Choroid plexus epithelial cell (primary cell): ENCODE measurements at regions not wholly inside any gene's neighbourhood (a gene's known extent, or its start where the extent isn't known, plus 50 kb on each side); places are given as distances from the start of the nearest gene placed in this dataset.

Experiments
- DNase-seq: peaks from one replicate; pipeline ENCODE4 v3.0.0-alpha.2; 2010; ENCODE audit warnings: low read depth
- H3K4me3 ChIP-seq: 2 replicates; pipeline ENCODE4 v1.5.1; 2011; ENCODE audit warnings: low read depth, mild to moderate bottlenecking, control low read depth, low read length, moderate library complexity
- TF ChIP-seq, protein P1 (sequence below): conservative IDR thresholded peaks from 2 replicates; pipeline ENCODE4 v1.5.1; 2011; ENCODE audit warnings: low read depth, mild to moderate bottlenecking, control low read depth, inconsistent platforms, low read length, moderate library complexity

DNA sequence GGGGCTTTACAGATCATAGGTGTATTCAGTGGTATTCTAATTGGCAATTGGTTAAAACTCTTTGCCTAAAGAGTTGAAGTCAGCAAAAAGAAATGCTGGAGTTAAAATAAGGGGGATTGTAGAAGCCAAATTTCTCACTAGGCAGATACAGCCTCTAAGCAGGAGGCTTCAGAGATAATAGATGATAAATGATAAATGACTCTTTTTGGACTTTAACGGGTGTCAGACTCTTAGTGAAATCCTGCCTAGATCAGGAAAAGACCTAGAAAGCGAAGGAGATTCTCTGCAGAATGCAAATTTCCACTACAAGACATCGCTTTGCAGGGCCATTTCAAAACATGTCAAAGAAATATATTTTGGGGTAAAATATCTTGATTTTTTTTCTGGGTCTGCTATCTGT lies 182.8 kb downstream of the FAM76B start:
- no peak overlapping the region for H3K4me3 ChIP-seq
- TF ChIP-seq, protein P1, sequence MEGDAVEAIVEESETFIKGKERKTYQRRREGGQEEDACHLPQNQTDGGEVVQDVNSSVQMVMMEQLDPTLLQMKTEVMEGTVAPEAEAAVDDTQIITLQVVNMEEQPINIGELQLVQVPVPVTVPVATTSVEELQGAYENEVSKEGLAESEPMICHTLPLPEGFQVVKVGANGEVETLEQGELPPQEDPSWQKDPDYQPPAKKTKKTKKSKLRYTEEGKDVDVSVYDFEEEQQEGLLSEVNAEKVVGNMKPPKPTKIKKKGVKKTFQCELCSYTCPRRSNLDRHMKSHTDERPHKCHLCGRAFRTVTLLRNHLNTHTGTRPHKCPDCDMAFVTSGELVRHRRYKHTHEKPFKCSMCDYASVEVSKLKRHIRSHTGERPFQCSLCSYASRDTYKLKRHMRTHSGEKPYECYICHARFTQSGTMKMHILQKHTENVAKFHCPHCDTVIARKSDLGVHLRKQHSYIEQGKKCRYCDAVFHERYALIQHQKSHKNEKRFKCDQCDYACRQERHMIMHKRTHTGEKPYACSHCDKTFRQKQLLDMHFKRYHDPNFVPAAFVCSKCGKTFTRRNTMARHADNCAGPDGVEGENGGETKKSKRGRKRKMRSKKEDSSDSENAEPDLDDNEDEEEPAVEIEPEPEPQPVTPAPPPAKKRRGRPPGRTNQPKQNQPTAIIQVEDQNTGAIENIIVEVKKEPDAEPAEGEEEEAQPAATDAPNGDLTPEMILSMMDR: no peak

DNA sequence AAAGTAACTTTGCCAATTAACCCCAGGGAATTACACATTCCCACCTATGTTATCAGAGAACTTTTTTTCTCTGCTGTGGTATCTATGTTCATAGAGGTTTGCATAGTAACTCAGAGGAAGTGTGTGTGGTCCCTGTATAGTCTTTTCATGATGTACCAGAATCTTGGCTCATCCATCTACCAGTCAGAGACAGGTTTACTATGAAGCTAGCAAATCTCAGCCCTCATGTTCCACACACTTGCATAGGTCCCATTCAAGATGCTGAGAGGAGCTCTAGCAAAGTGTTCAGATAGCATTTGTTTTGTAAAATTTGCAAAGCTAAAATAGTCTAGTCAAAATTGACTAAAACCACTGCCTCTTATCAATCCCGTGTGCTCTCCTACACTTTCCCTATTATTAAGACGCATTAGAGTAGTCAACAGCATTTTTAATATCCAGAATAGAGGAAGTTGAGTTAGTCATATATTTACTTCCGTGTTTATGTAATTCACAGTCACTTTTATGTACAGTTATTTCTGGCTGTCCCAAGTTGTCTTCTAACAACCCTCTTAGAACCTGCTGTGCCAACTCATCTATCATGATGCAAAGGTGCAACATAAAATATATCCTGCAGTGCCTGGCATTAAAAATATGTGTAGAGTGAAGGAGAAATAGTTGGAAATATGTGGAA lies 184.2 kb downstream of the FAM76B start:
- DNase-seq: no peak
- H3K4me3 ChIP-seq: no peak overlapping the region
- TF ChIP-seq, protein P1: no peak

More for the DNA sequence above, 182.8 kb downstream of the FAM76B start:
- DNase-seq: no peak

DNA sequence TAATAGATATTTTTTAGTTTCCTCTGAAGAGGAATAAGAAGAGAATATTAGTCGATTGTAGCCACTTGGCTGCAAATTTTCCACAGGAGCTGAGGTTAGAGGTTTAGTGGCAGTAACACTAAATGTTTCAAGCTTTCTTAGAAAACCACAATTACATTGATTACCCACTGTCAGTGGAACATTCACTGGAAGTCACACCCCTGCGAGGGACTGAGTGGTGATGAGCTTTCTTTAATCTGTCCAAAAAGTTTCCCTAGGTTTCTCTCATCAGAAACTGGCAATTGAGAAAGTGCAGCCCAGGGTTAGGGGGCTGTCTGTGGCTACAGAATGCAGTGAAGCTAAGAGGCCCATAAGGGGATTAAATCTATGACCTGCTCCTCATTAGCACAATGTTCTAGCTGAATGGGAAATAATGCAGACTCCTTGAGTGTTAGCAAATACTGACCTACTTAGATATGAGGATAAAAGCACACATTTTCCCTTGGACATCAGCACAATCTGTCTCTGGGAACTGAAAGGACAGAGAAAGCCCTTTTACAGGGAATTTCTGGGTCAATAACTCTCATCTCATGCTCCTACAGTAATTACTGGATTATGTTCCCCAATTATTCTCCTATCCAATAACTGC lies 189.5 kb downstream of the FAM76B start:
- no peak for DNase-seq
- TF ChIP-seq, protein P1: no peak
- no peak overlapping the region for H3K4me3 ChIP-seq

DNA sequence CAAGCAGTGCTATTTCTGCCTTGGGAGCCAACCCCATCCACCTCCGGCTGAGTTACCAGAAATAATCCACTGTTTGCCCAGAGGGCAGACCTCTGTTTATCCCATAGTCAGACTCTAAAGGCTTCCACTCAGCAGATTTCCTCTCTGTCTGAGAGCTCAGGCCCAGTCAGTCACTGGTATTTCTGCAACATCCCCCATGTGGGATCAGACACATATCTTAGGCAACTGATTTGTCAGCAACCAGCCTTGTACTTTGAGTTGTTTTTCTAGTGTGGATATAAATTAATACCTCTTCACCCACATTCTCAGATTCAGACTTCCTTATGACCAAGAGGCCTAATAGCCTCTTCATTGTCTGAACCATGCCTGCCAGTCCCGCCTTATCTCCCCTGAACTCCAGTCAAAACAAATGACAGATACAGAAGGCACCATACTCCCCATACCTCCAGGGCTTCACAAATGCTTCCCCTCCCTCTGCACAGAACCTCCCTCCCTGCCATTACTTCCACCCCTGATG lies 193.6 kb downstream of the FAM76B start:
- H3K4me3 ChIP-seq: no peak overlapping the region
- peak; percentile 60 for DNase-seq
- TF ChIP-seq, protein P1: no peak

DNA sequence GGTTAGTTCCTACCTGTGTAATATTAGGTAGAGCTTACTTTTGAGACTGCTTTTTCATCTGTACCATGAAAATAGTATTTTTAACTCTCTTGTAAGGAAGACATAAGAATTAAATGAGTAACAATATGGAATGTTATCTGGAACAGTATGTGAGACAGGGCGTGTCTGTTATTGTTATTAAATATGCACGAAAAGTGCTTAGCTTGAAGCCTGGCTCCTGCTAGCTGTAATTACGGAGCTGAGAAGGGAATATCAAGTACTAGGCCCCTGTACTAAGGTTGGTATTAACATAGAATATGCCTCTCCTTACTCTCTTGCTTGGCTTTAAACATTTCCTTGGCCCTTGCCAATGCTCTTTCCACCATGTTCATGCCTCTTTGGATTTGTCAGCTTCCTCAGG lies 194.0 kb downstream of the FAM76B start:
- DNase-seq: peak; percentile 4
- TF ChIP-seq, protein P1: no peak

DNA sequence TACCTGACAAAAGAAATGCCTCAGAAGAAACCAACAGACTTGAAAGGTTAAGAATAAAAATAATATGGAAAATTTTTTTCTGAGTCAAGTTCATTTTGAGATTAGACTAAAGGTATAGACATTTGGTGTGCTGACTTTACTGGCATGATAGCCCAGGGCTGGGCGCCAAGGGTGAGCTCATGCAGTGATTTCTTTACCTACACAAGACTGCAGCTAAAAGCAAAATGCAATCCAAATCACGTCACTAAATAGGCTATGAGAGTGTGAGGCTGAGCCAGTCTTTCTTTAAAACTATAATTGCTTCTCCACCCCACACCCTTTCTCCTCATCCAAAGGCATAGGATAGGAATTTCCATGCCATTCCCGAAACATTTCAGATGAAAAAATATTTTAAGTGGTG lies 196.5 kb downstream of the FAM76B start:
- TF ChIP-seq, protein P1: no peak
- no peak for DNase-seq
- H3K4me3 ChIP-seq: no peak overlapping the region

More for the DNA sequence above, 194.0 kb downstream of the FAM76B start:
- no peak overlapping the region for H3K4me3 ChIP-seq
